Tibial nerve (tissue), 3 donors: ENCODE measurements at regions not wholly inside any gene's neighbourhood (a gene's known extent, or its start where the extent isn't known, plus 50 kb on each side); places are given as distances from the start of the nearest gene placed in this dataset.

ENCODE experiments used
- CTCF ChIP-seq, 5 experiments: fragments of 200-600 bp in 3 of 5; fragments of 450-650 bp in 2 of 5; sonication (generic) in 3 of 5; IDR thresholded peaks; one replicate each; pipeline ENCODE4 v1.5.1; 2016 to 2019; ENCODE audit warnings: antibody characterized with exemption in 5 of 5, mild to moderate bottlenecking in 3 of 5, moderate library complexity in 2 of 5
- POLR2A ChIP-seq, 2 donors: fragments of 450-650 bp; IDR thresholded peaks; one replicate each; pipeline ENCODE4 v1.6.1; 2017; ENCODE audit warnings: antibody characterized with exemption in 2 of 2, mild to moderate bottlenecking in 2 of 2, moderate library complexity in 2 of 2

GRCh38 chr5:21209409-21209808, 1221.4 kb upstream of the CDH18 start:
- TF ChIP-seq CTCF (IDR thresholded peaks at IDR 0.05) (no peak), POLR2A (IDR thresholded peaks at IDR 0.05) (no peak)
